BE2C (cell line): ENCODE measurements at regions not wholly inside any gene's neighbourhood (a gene's known extent, or its start where the extent isn't known, plus 50 kb on each side); places are given as distances from the start of the nearest gene placed in this dataset.
"Not testable (repeated sequence)": the region's sequence is repeated elsewhere in the genome, so short reads cannot be mapped to it uniquely, and the experiment has no call there.

Experiments
- DNase-seq: peaks from one replicate; pipeline ENCODE4 v3.0.0-alpha.2; 2020
- H3K27me3 ChIP-seq: fragments of 250-450 bp; sonication (Bioruptor Pico); 2 replicates; pipeline ENCODE4 v1.5.1; 2020; ENCODE audit warnings: mild to moderate bottlenecking
- H3K36me3 ChIP-seq: fragments of 250-450 bp; sonication (Bioruptor Pico); 2 replicates; pipeline ENCODE4 v1.5.1; 2020; ENCODE audit warnings: mild to moderate bottlenecking
- H3K4me1 ChIP-seq: fragments of 250-450 bp; sonication (Bioruptor Pico); 2 replicates; pipeline ENCODE4 v1.5.1; 2020
- H3K4me3 ChIP-seq: 2 replicates; pipeline ENCODE4 v1.5.1; 2011; ENCODE audit warnings: low read depth, low read length
- H3K9me3 ChIP-seq: fragments of 250-450 bp; sonication (Bioruptor Pico); 2 replicates; pipeline ENCODE4 v1.5.1; 2020
- CTCF ChIP-seq: IDR thresholded peaks from 2 replicates; pipeline ENCODE4 v1.5.1; 2012; ENCODE audit warnings: mild to moderate bottlenecking, low read depth, low read length

DNA sequence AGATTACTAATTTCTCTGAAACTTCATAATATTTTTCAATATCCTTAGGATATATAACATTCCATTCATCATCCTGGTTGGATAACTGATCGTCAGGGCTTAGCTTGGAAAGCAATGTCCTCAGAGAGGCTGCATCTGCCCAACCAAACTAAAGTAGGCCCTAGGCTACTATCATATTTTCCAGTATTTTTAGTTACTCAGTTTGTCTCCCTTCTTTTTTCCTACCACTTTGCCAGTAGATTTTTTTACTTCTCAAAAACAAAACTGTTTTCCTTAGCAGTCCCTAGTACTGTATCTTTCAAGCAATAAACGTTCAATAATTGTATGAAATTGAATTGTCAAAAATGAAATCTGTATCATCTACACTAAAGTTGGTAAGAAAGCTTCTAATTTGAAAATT is 452.0 kb downstream of the TFEC start:
- DNase-seq, result no peak
- Histone ChIP-seq H3K27me3 (no peaks in the 10 kb centered on the region), H3K4me3 (no peak overlapping the region), H3K9me3 (no peaks in the 10 kb centered on the region), H3K36me3 (no peaks in the 10 kb centered on the region), H3K4me1 (no peaks in the 10 kb centered on the region)
- no peak for TF ChIP-seq CTCF

GRCh38 chr7:115574681-115575291 is 455.8 kb downstream of the TFEC start:
- TF ChIP-seq CTCF, result no peak
- H3K36me3 ChIP-seq, result no peaks in the 10 kb centered on the region
- no peaks in the 10 kb centered on the region for H3K9me3 ChIP-seq

GRCh38 chr7:115572111-115572510 is 458.5 kb downstream of the TFEC start:
- H3K27me3 ChIP-seq, result no peaks in the 10 kb centered on the region
- no peak for TF ChIP-seq CTCF
- H3K4me1 ChIP-seq, result no peaks in the 10 kb centered on the region
- no peak for DNase-seq
- no peak overlapping the region for H3K4me3 ChIP-seq
- H3K36me3 ChIP-seq, result no peaks in the 10 kb centered on the region
- no peaks in the 10 kb centered on the region for H3K9me3 ChIP-seq

More at GRCh38 chr7:115574681-115575291, 455.8 kb downstream of the TFEC start:
- Histone ChIP-seq H3K27me3 (no peaks in the 10 kb centered on the region), H3K4me1 (no peaks in the 10 kb centered on the region), H3K4me3 (no peak overlapping the region)
- no peak for DNase-seq

GRCh38 chr7:115561335-115562110 is 469.0 kb downstream of the TFEC start:
- TF ChIP-seq CTCF, result no peak
- Histone ChIP-seq H3K4me1 (no peaks in the 10 kb centered on the region), H3K9me3 (no peaks in the 10 kb centered on the region), H3K4me3 (no peak overlapping the region), H3K36me3 (no peaks in the 10 kb centered on the region), H3K27me3 (no peaks in the 10 kb centered on the region)
- DNase-seq, result no peak

DNA sequence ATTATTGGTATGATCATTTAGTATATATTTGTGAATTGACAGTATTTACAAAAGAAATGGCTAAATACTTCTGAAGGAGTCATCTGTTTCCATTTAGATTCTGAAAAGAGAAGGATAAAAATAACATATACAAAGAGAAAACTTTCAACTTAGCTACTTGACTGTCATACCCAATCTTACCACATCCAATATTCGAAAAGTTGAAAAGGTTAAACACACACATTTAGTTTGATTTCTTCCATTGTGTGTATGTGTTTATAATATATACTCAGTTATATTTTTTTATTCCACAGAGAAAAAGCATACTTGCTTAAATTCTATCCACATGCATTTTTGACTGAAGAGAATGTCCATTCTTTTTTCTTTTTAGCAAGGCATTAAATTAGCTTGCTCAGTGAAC is 470.7 kb downstream of the TFEC start:
- Histone ChIP-seq H3K36me3 (no peaks in the 10 kb centered on the region), H3K4me3 (no peak overlapping the region), H3K4me1 (no peaks in the 10 kb centered on the region), H3K9me3 (no peaks in the 10 kb centered on the region), H3K27me3 (no peaks in the 10 kb centered on the region)
- DNase-seq, result no peak
- no peak for TF ChIP-seq CTCF

GRCh38 chr7:115558161-115558560 is 472.4 kb downstream of the TFEC start:
- no peak for DNase-seq
- Histone ChIP-seq H3K36me3 (no peaks in the 10 kb centered on the region), H3K4me1 (no peaks in the 10 kb centered on the region), H3K9me3 (no peaks in the 10 kb centered on the region), H3K4me3 (no peak overlapping the region), H3K27me3 (no peaks in the 10 kb centered on the region)
- TF ChIP-seq CTCF, result no peak

GRCh38 chr7:115557296-115557695 is 473.3 kb downstream of the TFEC start:
- H3K27me3 ChIP-seq, DNase-seq, H3K4me1 ChIP-seq, H3K36me3 ChIP-seq, H3K9me3 ChIP-seq, H3K4me3 ChIP-seq: not testable (repeated sequence)
